GM19025 (cell line): ENCODE measurements at regions not wholly inside any gene's neighbourhood (a gene's known extent, or its start where the extent isn't known, plus 50 kb on each side); places are given as distances from the start of the nearest gene placed in this dataset.
A peak's percentile ranks its signal among the peaks of the same experiment; 100 is the strongest.

ENCODE experiments used
- ATAC-seq: cut with Tn5 transposase; IDR thresholded peaks from one replicate; pipeline ENCODE4 v1.9.1; 2021; ENCODE audit warnings: mild to moderate bottlenecking, low read depth, moderate library complexity; ENCODE audit not compliant: unreplicated experiment

- no peak for ATAC-seq
Observed at GRCh38 chr10:10845826-10846503, 171.7 kb upstream of the CELF2 start.

GRCh38 chr10:10846504-10846900, 171.2 kb upstream of the CELF2 start:
- ATAC-seq: no peak

GRCh38 chr10:10847387-10847786, 170.3 kb upstream of the CELF2 start:
- ATAC-seq: no peak

- ATAC-seq: no peak
Observed at GRCh38 chr10:10848488-10849111, 169.1 kb upstream of the CELF2 start.

- no peak for ATAC-seq
Observed at GRCh38 chr10:10849306-10849705, 168.4 kb upstream of the CELF2 start.

GRCh38 chr10:10850214-10850613, 167.5 kb upstream of the CELF2 start:
- ATAC-seq: no peak

GRCh38 chr10:10852464-10852863, 165.2 kb upstream of the CELF2 start:
- ATAC-seq: no peak

- ATAC-seq: no peak
Observed at GRCh38 chr10:10853954-10854353, 163.7 kb upstream of the CELF2 start.

- no peak for ATAC-seq
Observed at GRCh38 chr10:10854725-10855124, 162.9 kb upstream of the CELF2 start.

- ATAC-seq: no peak
Observed at GRCh38 chr10:10855151-10855581, 162.5 kb upstream of the CELF2 start.

- no peak for ATAC-seq
Observed at GRCh38 chr10:10860455-10860976, 157.2 kb upstream of the CELF2 start.

- ATAC-seq: no peak
Observed at GRCh38 chr10:10865303-10865702, 152.4 kb upstream of the CELF2 start.

GRCh38 chr10:10865913-10866312, 151.8 kb upstream of the CELF2 start:
- no peak for ATAC-seq

GRCh38 chr10:10869592-10869991, 148.1 kb upstream of the CELF2 start:
- ATAC-seq: peak; percentile 64

GRCh38 chr10:10870523-10871241, 147.0 kb upstream of the CELF2 start:
- ATAC-seq: no peak

GRCh38 chr10:10871352-10871751, 146.3 kb upstream of the CELF2 start:
- ATAC-seq: no peak

GRCh38 chr10:10872035-10872673, 145.5 kb upstream of the CELF2 start:
- ATAC-seq: no peak

- no peak for ATAC-seq
Observed at GRCh38 chr10:10872764-10873163, 144.9 kb upstream of the CELF2 start.

GRCh38 chr10:10873289-10873688, 144.4 kb upstream of the CELF2 start:
- no peak for ATAC-seq

GRCh38 chr10:10873915-10874314, 143.8 kb upstream of the CELF2 start:
- no peak for ATAC-seq

GRCh38 chr10:10878963-10879362, 138.7 kb upstream of the CELF2 start:
- ATAC-seq: no peak
